ENCODE measurements at regions not wholly inside any gene's neighbourhood (a gene's known extent, or its start where the extent isn't known, plus 50 kb on each side); places are given as distances from the start of the nearest gene placed in this dataset.

GRCh38 chr12:27191531-27191930, 52.6 kb upstream of the STK38L start:
- Histone ChIP-seq H3K36me3 (ENCODE audit: control insufficient read depth in 1 of 2, insufficient read depth in 2 of 2, low read length in 2 of 2) (no peaks in the 10 kb centered on the region), H3K9ac (ENCODE audit: low read length) (no peak overlapping the region), H3K9me2 (ENCODE audit: insufficient read depth) (no peaks in the 10 kb centered on the region), H3K4me3 (replicated peaks in 1 of 2; ENCODE audit: low read depth in 1 of 2, low read length in 2 of 2) (no peak overlapping the region), H3K4me2 (ENCODE audit: low read length) (no peak overlapping the region), H3K27ac (ENCODE audit: low read depth, low read length) (no peak overlapping the region), H3K4me1 (ENCODE audit: control insufficient read depth in 1 of 2, insufficient read depth in 2 of 2, low read length in 2 of 2) (no peaks in the 10 kb centered on the region), H3K27me3 (ENCODE audit: insufficient read depth, low read length) (no peaks in the 10 kb centered on the region), H2AFZ (ENCODE audit: low read depth, low read length, poor library complexity, severe bottlenecking) (no peak overlapping the region), H3K9me3 (ENCODE audit: control insufficient read depth in 1 of 2, insufficient read depth in 1 of 2, low read depth in 1 of 2, low read length in 2 of 2) (no peaks in the 10 kb centered on the region), H4K20me1 (ENCODE audit: insufficient read depth) (no peaks in the 10 kb centered on the region), H3K79me2 (ENCODE audit: insufficient read depth, low read length) (no peaks in the 10 kb centered on the region)
- ChIA-PET POLR2A (no interaction called here), RAD21 (ENCODE audit: low non-redundant PET in 1 of 2, low total read pairs in 2 of 2, uncharacterized antibody in 2 of 2, unreplicated experiment in 2 of 2) (no interaction called here), CTCF (no interaction called here)
- intact Hi-C loops (cut with micrococcal nuclease) = no loop called here
- no peak for TF ChIP-seq SRF (IDR thresholded peaks at IDR 0.05; ENCODE audit: low read depth)
- no peak for TF ChIP-seq JUND (IDR thresholded peaks at IDR 0.05)
- TF ChIP-seq EZH2 (IDR thresholded peaks at IDR 0.05) = no peak
- no peak for TF ChIP-seq ZNF274 (IDR thresholded peaks at IDR 0.05; ENCODE audit: low read depth, low read length)
- TF ChIP-seq CTCF (IDR thresholded peaks at IDR 0.05 in 2 of 3, conservative IDR thresholded peaks at IDR 0.05 in 1 of 3; ENCODE audit: borderline replicate concordance in 1 of 3, insufficient read depth in 1 of 3, low read depth in 2 of 3, low read length in 2 of 3) = no peak
- no peak for TF ChIP-seq EZH2phosphoT487 (IDR thresholded peaks at IDR 0.05; ENCODE audit: borderline replicate concordance)
- no peak for TF ChIP-seq RAD21 (IDR thresholded peaks at IDR 0.05; ENCODE audit: low read depth)
- no peak for TF ChIP-seq POLR2AphosphoS5 (IDR thresholded peaks at IDR 0.05; ENCODE audit: low read depth, low read length)
- no peak for TF ChIP-seq ZFX (IDR thresholded peaks at IDR 0.05)
- TF ChIP-seq ATF3 (IDR thresholded peaks at IDR 0.05) = no peak
- no peak for TF ChIP-seq EGR1 (IDR thresholded peaks at IDR 0.05; ENCODE audit: low read depth)
- TF ChIP-seq FOSL1 (IDR thresholded peaks at IDR 0.05; ENCODE audit: low read depth) = no peak
- TF ChIP-seq CBX3 (IDR thresholded peaks at IDR 0.05; ENCODE audit: low read depth) = no peak
- DNase-seq (ENCODE audit: low read depth, low spot score) (no peak), ATAC-seq (no peak)
- no TSS peak for BruUV-seq (replicated peaks)

Measured in HCT116 (cell line).